B cell (primary cell): ENCODE measurements at regions not wholly inside any gene's neighbourhood (a gene's known extent, or its start where the extent isn't known, plus 50 kb on each side); places are given as distances from the start of the nearest gene placed in this dataset.

Experiments
- CTCF ChIP-seq: fragments of 200-600 bp; IDR thresholded peaks from one replicate; pipeline ENCODE4 v1.8.0; 2022; ENCODE audit warnings: antibody characterized with exemption, mild to moderate bottlenecking
- EZH2 ChIP-seq: IDR thresholded peaks from 2 replicates; pipeline ENCODE4 v1.6.1; 2012; ENCODE audit warnings: borderline replicate concordance, low read depth, mild to moderate bottlenecking, moderate library complexity, low read length; ENCODE audit not compliant: insufficient read depth, poor library complexity, severe bottlenecking

DNA sequence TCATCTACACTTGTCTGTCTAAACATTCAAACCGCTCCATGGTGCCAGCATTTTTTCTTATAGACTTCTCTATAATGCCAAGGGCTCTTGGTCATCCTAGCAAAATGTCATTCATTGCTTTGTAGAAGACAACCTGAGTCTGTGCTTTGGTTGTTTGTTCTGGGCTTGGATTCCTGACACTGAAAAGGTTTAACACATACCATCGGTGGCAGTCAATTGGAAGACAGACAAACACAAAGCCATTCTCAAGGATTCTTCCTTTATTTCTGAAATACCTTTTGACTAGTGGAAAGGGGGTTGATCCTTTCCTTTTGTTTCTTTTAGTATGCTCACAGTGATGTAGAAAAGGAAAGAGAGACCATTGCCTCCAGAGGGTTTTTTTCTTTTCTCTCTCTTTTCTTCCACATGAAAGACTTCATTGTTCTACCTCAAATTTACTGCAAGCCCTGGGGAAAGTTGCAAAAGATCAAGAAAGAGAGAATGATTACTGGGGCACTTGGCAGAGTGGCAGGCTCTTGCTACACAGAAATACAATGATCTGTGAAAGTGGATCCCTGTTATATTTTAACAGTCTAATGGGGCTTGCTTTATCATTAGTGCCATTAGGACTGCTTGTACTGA lies 66.4 kb upstream of the TMC1 start:
- TF ChIP-seq CTCF (no peak), EZH2 (no peak)
